Ascending aorta (tissue), 2 donors: ENCODE measurements at regions not wholly inside any gene's neighbourhood (a gene's known extent, or its start where the extent isn't known, plus 50 kb on each side); places are given as distances from the start of the nearest gene placed in this dataset.

ENCODE experiments used
- DNase-seq, 2 donors: peaks; one replicate each; pipeline ENCODE4 v3.0.0-alpha.2; 2019; ENCODE audit warnings: low spot score in 2 of 2
- H3K27ac ChIP-seq, 2 donors: fragments of 200-600 bp; sonication (generic); one replicate each; pipeline ENCODE4 v1.5.1; 2016 to 2017; ENCODE audit warnings: mild to moderate bottlenecking in 1 of 2
- H3K27me3 ChIP-seq: fragments of 200-600 bp; sonication (generic); one replicate; pipeline ENCODE4 v1.5.1; 2017
- H3K36me3 ChIP-seq, 2 donors: fragments of 200-600 bp; sonication (generic); one replicate each; pipeline ENCODE4 v1.5.1; 2016
- H3K4me1 ChIP-seq, 2 donors: fragments of 200-600 bp; sonication (generic); one replicate each; pipeline ENCODE4 v1.5.1; 2016 to 2017; ENCODE audit warnings: mild to moderate bottlenecking in 1 of 2
- H3K4me3 ChIP-seq, 2 donors: fragments of 200-600 bp; sonication (generic); one replicate each; pipeline ENCODE4 v1.5.1; 2016 to 2017; ENCODE audit warnings: mild to moderate bottlenecking in 1 of 2
- H3K9me3 ChIP-seq, 2 donors: fragments of 200-600 bp; sonication (generic); one replicate each; pipeline ENCODE4 v1.5.1; 2016
- intact Hi-C: fragments of 100-400 bp; cut with DNase I; formaldehyde crosslinking; loops from one replicate; pipeline ENCODE4 v1.15.1; 2023
- TF ChIP-seq, protein P1 (sequence below), 3 experiments: fragments of 200-600 bp in 2 of 3; fragments of 450-650 bp in 1 of 3; sonication (generic) in 2 of 3; IDR thresholded peaks; one replicate each; pipeline ENCODE4 v1.5.1; 2016 to 2019; ENCODE audit warnings: antibody characterized with exemption in 3 of 3, mild to moderate bottlenecking in 1 of 3, moderate library complexity in 1 of 3

DNA sequence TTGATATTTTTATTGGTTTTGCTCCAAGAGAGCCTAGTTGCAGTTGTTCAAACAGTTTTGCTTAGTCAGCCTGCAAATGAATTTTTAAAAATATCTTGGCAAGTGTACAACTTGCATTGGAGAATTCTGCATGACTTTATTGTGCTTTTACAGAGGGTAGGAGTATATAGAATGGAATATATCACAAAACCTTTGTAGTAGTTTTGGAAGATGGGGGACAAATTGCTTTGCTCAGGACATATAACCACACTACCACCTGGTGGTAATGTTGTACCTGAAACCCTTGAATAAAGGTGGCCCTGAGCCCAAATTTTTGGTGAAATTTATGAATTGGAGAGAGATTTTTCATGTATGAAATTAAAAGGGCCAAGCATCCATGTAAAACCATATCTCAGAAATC lies 645.2 kb downstream of the MED13L start:
- no peak overlapping the region for H3K4me3 ChIP-seq
- no peak for DNase-seq
- H3K27me3 ChIP-seq, result no peaks in the 10 kb centered on the region
- no peak overlapping the region for H3K27ac ChIP-seq
- H3K36me3 ChIP-seq, result no peaks in the 10 kb centered on the region
- H3K4me1 ChIP-seq, result no peaks in the 10 kb centered on the region
- intact Hi-C loops, result no loop called here
- H3K9me3 ChIP-seq, result no peaks in the 10 kb centered on the region
- TF ChIP-seq, protein P1, sequence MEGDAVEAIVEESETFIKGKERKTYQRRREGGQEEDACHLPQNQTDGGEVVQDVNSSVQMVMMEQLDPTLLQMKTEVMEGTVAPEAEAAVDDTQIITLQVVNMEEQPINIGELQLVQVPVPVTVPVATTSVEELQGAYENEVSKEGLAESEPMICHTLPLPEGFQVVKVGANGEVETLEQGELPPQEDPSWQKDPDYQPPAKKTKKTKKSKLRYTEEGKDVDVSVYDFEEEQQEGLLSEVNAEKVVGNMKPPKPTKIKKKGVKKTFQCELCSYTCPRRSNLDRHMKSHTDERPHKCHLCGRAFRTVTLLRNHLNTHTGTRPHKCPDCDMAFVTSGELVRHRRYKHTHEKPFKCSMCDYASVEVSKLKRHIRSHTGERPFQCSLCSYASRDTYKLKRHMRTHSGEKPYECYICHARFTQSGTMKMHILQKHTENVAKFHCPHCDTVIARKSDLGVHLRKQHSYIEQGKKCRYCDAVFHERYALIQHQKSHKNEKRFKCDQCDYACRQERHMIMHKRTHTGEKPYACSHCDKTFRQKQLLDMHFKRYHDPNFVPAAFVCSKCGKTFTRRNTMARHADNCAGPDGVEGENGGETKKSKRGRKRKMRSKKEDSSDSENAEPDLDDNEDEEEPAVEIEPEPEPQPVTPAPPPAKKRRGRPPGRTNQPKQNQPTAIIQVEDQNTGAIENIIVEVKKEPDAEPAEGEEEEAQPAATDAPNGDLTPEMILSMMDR (IDR thresholded peaks at IDR 0.05), result no peak

DNA sequence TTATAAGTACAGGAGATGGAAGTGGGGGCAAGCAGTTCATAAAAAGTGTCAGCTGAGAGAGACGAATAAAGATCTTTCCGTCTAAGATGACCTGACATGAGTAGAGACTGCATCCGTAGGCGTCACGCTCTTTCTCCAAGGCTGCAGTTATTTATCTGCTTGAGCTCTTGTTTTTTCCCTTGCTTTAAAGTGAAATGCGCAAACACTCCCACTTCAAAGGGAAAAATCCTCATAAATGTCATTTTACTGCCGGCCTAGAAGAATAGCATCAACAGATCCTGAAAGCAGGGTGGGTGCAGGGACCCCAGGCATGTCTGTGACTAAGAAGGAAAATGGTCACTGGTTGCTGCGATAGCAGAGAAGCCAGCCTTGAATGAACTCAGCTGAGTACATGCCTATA lies 647.4 kb downstream of the MED13L start:
- no peak overlapping the region for H3K27ac ChIP-seq
- intact Hi-C loops, result no loop called here

DNA sequence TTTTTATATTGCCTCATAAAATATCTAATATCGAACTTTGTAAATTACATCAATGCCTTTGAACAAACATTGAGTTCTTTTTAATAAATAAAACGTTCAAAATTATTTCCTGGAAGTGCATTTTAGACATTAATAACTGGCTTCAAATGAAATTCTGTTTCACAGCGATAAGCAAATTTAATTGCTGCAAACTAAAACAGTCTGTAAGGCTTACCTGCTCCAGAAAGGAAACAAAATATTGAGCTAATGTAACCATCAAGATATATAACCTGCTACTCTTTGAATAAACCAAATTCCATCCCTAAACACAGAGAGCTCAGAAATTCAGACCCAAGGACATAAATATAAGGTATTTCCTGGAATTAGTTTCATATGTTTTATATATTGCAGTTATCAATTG lies 651.3 kb downstream of the MED13L start:
- intact Hi-C loops, result loop anchor here (2.0 kb wide), 1 partner anchor 127 kb away; no protein-coding TSS in a partner anchor

More for the DNA sequence above, 647.4 kb downstream of the MED13L start:
- no peak for DNase-seq
- Histone ChIP-seq H3K9me3 (no peaks in the 10 kb centered on the region), H3K4me1 (no peaks in the 10 kb centered on the region), H3K36me3 (no peaks in the 10 kb centered on the region), H3K4me3 (no peak overlapping the region), H3K27me3 (no peaks in the 10 kb centered on the region)
- TF ChIP-seq, protein P1 (IDR thresholded peaks at IDR 0.05), result no peak

DNA sequence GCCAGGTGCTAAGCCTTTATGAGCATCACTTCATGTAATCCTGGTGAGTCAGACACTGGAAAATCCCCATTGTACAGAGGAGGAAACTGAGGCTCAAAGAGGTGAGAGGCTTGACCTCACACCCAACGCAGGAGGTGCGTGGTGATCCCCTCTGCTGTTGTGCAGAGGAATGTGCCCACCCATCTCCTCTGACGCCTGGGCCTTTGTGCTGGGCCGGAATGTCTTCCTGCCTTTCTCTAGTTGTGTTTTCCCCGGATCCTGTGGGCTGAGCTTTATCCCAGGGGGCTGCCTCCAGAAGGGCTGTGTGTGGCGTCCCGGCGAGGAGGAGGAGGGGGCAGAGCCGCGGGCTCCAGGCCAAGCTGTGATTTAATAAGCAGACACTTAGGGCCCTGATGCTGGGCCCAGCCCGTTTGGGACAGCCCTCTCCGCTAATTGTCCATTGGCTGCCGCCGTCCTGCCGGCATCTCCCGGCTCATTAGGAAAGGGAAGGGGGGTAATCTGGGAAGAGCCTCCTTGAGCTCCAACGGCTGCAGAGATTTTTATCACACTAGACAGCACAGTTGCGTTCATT lies 653.6 kb downstream of the MED13L start:
- TF ChIP-seq, protein P1 (IDR thresholded peaks at IDR 0.05), result no peak
- Histone ChIP-seq H3K9me3 (no peaks in the 10 kb centered on the region), H3K27ac (no peak overlapping the region), H3K4me3 (no peak overlapping the region), H3K27me3 (no peaks in the 10 kb centered on the region), H3K36me3 (no peaks in the 10 kb centered on the region), H3K4me1 (no peaks in the 10 kb centered on the region)
- intact Hi-C loops, result no loop called here
- DNase-seq, result no peak

More for the DNA sequence above, 651.3 kb downstream of the MED13L start:
- Histone ChIP-seq H3K9me3 (no peaks in the 10 kb centered on the region), H3K4me1 (no peaks in the 10 kb centered on the region), H3K27ac (no peak overlapping the region), H3K4me3 (no peak overlapping the region), H3K27me3 (no peaks in the 10 kb centered on the region), H3K36me3 (no peaks in the 10 kb centered on the region)
- TF ChIP-seq, protein P1 (IDR thresholded peaks at IDR 0.05), result no peak
- DNase-seq, result no peak

DNA sequence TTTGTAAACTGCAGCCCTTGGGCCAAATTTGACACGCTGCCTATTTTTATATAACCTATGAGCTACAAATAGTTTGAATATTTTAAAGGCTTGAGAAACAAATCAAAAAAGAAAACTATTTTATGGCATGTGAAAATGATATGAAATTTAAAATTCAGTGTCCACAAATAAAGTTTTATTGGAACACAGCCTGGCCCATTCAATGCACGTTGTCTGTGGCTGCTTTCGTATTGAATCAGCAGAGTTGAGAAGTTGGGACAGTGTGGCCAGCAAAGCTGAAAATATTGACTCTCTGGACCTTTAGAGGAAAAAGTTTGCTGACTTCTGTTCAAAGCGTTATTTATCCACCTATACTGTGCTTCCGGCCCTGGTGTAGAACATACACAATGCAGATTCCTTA lies 654.2 kb downstream of the MED13L start:
- intact Hi-C loops, result no loop called here
- TF ChIP-seq, protein P1 (IDR thresholded peaks at IDR 0.05), result no peak
- H3K4me3 ChIP-seq, result no peak overlapping the region

DNA sequence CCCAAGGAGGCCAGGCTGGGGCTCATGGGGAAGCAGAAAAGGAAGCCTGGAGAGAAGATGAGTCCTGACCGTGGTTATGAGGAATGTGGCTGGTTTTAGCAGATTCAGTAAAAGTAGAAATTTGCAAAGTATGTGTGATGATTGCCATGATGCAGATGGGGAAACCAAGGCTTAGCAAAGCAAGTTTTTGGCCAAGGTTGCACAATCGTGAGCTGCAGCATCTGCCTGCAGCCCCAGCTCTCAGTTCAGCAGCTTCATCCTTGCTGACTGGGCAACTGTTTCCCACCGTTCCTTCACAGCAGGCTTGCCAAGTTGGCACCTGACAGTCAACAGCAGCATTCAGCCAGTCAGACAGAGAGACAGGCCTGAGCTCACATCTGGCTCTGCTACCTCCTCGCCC lies 656.7 kb downstream of the MED13L start:
- Histone ChIP-seq H3K9me3 (no peaks in the 10 kb centered on the region), H3K27me3 (no peaks in the 10 kb centered on the region), H3K4me1 (no peaks in the 10 kb centered on the region), H3K36me3 (no peaks in the 10 kb centered on the region), H3K27ac (no peak overlapping the region), H3K4me3 (no peak overlapping the region)
- DNase-seq, result no peak
- intact Hi-C loops, result no loop called here
- TF ChIP-seq, protein P1 (IDR thresholded peaks at IDR 0.05), result no peak

More for the DNA sequence above, 654.2 kb downstream of the MED13L start:
- Histone ChIP-seq H3K27ac (no peak overlapping the region), H3K27me3 (no peaks in the 10 kb centered on the region), H3K4me1 (no peaks in the 10 kb centered on the region), H3K36me3 (no peaks in the 10 kb centered on the region), H3K9me3 (no peaks in the 10 kb centered on the region)
- no peak for DNase-seq
